ENCODE measurements at regions not wholly inside any gene's neighbourhood (a gene's known extent, or its start where the extent isn't known, plus 50 kb on each side); places are given as distances from the start of the nearest gene placed in this dataset.
"Not testable (repeated sequence)": the region's sequence is repeated elsewhere in the genome, so short reads cannot be mapped to it uniquely, and the experiment has no call there.

DNA sequence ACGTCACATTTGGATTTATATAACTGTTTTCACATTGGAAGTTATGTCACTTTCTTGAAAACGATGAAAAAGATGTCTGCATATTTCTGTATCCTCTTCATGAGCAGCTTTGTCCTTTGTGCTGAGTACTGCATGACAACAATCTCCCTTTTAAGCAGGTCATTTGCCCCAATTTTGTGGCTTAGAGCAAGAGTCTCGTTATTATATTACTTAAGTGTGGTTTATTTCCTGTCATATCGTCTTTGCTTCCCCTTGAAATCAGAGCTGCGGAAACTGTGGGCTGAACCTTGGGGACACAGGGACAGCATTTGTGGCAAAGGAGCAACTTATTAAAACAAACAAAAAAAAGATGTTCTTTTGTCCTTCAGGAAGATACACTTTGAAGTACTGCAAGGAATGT lies 254.0 kb upstream of the DSEL start:
- DNase-seq (ENCODE audit: low read depth in 2 of 2) = no peak

DNA sequence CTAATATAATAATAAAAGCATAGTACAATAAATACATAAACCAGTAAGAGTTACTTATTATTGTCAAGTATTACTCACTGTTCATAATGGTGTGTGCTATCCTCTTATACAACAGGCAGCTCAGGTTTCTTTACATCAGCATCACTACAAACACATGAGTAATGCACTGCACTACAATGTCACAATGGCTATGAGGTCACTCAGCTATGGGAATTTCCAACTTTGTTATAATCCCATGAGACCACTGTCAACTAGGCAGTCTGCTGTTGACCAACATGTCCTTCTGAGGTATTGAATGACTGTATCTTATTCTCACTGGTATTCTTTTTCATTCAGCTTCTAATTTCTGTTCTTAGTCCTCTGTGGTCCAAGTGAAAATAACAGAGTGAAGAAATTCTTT lies 250.4 kb upstream of the DSEL start:
- DNase-seq (ENCODE audit: low read depth in 2 of 2) = no peak

DNA sequence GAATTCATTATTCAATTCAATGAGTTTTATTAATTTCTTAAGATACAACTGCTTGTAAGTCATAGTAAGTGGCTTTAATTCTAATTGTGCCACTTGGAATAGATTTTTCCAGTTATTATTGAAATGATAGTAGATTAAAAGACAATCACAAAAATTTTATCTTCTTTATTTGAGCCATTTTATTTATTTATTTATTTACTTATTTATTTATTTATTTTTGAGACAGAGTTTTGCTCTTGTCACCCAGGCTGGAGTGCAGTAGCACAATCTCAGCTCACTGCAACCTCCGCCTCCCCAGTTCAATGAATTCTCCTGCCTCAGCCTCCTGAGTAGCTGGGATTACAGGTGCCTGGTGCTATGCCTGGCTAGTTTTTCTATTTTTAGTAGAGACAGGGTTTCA lies 235.7 kb upstream of the DSEL start:
- not testable (repeated sequence) for DNase-seq (ENCODE audit: low read depth in 2 of 2)

DNA sequence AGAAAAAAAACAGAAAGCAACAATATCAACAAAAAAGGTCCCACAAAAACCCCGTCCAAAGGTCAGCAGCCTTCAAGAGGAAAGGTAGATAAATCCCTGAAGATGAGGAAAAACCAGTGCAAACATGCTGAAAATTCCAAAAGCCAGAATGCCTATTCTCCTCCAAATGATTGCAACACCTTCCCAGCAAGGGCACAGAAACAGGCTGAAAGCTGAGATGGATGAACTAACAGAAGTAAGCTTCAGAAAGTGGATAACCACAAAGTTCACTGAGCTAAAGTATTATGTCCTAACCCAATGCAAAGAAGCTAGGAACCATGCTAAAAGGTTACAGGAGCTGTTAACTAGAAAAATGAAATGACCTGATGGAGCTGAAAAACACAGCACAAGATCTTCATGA lies 226.4 kb upstream of the DSEL start:
- no peak for DNase-seq (ENCODE audit: low read depth in 2 of 2)

DNA sequence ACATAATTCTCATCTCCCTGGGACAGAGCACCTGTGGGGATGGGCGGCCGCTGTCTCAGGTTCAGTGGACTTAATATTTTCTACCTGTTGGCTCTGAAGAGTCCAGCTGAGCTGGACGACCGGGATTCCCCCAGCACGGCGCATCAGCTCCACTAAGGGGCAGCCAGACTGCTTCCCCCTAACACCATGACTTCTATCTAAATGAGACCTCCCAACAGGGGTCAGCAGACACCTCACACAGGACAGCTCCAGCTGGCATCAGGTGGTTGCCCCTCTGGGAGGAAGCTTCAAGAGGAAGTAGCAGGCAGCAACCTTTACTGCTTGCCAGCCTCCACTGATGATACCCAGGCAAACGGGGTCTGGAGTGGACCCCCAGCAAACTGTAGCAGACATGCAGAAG lies 226.0 kb upstream of the DSEL start:
- DNase-seq (ENCODE audit: low read depth in 2 of 2) = no peak

DNA sequence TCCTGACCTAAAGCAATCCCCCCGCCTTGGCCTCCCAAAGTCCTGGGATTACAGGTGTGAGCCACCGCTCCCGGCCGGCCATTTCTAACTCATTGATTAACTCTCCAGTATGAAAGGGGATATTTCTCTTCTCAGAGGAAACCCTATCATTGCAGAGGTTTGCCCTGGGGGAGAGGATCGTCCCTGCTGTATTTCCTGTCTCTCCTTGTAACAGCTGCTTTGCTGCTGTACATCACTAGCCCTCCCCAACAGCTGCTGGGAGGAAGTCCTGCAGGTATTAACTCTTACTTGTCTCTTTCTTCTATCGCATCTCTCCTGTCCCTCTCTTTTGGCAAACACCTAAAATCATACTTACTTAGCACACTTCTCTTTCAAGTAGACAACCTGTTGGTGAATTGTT lies 219.0 kb upstream of the DSEL start:
- no peak for DNase-seq (ENCODE audit: low read depth in 2 of 2)

DNA sequence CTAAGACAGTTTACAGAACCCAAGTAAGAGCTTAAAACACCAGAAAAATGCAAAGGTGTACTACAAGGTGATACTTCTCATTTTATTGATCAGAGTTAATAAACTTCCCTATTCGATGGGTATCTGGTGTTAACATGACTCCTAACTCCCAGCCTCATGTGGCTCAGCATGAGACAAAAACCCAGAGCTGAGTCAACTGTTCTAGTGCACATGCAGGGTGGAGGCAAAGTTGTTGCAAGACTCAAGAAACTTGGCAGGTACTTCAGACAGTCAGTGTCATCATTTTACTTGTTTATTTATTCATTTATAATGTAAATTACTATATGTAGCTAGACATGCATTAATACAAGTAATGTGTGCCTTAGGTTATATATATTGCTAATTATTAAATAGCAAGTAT lies 216.6 kb upstream of the DSEL start:
- no peak for DNase-seq (ENCODE audit: low read depth in 2 of 2)

DNA sequence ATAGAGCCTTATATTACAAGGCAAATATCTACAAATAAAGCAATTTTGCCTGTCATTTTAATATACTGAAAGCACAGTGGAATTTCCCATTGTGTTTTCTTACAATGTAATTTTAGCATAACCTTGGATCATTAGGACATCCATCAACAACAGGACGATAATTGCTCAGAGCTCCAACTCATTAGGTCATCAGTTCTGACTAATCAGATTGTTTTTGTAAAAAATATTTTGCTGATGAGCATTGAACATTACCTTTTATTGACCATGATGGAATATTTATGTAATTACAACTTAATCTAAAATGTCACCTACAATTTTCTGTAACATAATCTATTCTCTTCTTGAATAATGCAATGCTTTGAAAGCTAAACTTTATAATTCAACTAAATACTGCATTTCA lies 215.3 kb upstream of the DSEL start:
- DNase-seq (ENCODE audit: low read depth in 2 of 2) = no peak

DNA sequence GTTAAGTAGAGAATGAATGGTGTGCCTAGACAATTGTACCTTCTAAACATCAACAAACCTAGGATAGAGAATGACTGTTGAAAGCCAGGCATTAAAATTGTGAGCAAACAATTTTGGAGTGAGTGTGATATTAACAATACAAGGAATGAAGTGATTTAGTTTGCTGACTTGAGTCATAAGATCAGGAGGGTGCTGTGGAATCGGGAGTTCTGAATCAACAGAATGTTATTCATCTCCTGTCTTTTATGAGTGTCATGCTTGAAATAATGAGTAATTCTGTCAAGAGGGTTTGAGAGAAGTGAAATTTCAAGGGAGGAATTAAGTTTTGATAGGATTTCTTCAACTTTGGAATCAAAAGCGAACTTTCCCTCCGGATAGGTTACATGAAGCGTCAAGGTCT lies 214.4 kb upstream of the DSEL start:
- no peak for DNase-seq (ENCODE audit: low read depth in 2 of 2)

DNA sequence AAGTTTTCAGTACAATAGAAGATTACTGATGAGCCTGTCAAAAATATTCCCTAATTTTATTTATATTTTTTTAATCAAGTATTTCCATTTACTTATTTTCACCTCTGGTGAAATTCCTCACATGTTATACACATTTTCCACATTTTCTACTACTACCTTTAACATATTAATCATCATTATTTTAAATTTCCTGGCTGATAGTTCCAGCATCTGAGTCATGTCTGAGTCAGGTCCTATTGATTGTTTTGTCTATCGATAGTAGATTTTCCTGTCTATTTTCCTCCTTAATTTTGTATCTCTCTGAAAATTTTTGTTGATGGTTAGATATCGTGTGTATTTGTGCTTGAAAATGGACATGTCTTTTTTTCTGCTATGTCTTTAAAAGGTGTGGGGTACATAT lies 211.8 kb upstream of the DSEL start:
- DNase-seq (ENCODE audit: low read depth in 2 of 2) = no peak

DNA sequence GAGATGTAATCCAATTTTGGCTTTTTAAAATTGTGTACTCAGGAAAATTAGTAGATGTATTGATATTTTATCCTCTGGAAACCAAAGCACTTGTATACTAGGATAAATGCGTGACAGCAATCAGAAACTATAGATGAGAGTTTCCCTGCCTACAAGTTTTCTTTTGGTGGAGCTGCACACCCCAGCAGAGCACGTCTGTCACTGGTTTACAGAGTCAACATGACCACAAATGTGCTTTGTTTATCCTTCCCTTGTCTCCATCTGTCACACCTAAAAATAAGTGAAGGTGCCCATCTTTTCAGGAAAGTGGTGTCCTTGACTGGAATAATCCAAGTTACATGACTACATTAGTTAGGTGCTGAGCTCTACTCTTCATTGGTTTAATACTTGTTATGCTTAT lies 210.4 kb upstream of the DSEL start:
- no peak for DNase-seq (ENCODE audit: low read depth in 2 of 2)

DNA sequence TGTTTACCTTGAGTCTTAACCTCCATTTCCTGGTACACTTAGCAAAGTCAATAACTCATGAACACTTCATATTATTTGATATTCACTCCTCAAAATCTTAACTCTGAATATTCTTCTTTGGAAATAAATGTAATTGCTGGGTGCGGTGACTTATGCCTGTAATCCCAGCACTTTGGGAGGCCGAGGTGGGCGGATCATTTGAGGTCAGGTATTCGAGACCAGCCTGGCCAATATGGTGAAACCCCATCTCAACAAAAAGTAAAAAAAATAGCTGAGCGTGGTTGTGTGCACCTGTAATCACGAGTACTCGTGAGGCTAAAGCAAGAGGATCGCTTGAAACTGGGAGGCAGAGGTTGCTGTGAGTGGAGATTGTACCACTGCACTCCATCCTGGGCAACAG lies 201.3 kb upstream of the DSEL start:
- no peak for DNase-seq (ENCODE audit: low read depth in 2 of 2)

DNA sequence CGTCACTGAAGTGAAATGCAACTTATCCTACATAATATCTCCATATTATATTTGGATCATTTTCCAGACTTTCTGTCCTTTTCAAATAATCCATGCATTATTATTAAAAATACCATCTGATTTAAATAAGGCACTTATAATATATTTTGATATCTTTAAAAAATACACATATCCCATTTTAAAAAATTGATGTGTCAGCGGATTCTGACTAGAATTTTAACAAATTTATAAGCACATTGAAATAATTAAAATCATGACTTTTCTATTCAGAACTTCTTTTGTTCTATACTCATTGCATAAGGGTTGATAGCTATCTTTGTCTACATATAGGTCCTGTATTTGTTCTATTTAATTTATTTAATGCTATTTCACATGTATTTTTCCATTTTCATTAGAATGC lies 199.0 kb upstream of the DSEL start:
- DNase-seq (ENCODE audit: low read depth in 2 of 2) = no peak

DNA sequence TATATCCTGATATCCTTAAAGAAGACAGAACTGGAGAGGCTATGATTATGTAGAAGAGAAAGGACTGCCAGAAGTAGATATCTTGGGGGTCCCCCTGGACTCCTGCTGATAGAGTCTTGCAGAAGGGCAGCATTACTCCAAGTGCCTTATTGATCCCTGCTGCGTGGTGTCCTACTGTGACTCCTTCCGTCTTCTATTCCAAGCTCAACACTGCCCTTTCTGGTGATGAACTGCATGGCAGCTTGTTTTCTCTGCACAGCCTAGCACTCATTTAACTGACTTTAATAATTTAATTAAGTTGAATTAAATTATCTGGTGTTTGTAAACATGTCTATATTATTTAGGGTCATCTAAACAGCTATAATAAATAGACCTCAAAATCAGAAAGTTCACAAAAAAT lies 194.1 kb upstream of the DSEL start:
- no peak for DNase-seq (ENCODE audit: low read depth in 2 of 2)

DNA sequence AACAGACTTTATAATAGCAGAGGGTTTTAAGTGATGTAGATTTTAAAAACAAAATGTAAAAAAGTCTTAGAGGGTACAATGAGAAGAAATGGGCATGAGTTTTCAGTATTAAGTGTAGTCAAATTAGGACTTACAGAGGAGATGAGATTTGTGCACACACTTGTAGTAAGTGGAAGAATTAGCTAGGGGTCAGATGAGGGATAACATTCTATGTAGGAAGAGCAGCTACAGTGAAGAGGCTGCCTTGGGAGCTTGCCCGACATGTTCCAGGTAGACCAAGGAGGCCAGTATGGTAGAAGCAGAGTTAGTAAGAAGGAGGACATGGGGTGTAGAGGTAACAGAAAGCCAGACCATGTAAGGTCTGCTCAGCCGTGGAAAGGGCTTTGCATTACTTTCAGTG lies 189.2 kb upstream of the DSEL start:
- no peak for DNase-seq (ENCODE audit: low read depth in 2 of 2)

DNA sequence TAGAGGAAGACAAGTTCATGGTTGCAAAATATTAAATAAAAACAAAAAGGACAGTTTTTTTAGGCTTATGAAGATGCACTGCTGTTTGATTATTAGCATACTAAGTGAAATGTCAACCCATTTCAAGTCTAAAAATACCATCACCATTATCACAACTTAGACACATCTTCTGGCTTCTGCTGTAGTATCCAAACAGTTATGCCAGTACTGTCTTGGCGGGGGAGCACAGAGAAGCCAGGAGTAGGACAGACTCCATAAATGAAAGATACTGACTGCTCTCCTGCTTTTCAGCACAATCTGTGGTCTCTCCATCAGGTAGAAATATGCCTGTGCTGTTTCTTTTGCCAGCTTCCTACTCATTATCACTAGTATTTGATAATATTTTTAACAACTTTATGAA lies 179.2 kb upstream of the DSEL start:
- no peak for DNase-seq (ENCODE audit: low read depth in 2 of 2)

DNA sequence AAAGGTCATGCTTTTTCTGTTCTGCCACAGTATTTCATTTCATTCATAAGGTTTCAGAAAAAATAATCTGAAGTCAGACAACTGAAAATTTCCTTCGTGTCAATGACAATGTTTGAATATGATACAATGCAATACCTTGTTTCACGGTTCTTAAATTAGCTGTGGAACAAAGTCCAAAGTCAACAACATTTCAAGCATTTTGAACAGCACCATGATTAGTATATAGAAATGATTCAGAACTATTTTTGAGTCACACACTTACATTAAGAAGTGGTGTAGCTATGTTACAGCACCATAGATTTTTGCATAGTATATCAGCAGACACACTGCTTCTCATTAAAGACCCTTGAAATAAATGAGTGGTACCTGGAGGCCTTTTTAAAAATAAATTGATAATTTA lies 178.3 kb upstream of the DSEL start:
- DNase-seq (ENCODE audit: low read depth in 2 of 2) = no peak

DNA sequence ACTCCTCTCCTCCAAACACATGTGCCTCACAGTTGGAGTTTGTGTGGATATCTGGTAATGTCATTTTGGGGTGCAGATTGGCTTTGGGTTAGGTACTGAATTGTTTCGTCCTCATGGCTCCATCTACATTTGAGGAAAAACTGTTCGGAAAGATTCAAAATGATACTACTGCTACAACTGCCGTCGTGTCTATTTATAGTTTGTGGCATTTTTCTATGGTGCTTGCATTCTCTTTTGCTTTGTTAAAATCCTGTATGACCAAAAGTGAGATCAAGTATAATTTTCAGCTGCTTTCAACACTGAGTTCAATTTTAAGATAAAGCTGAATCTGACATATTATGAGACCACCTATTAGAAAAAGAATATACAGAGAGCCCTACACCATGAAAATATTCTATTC lies 176.3 kb upstream of the DSEL start:
- DNase-seq (ENCODE audit: low read depth in 2 of 2) = no peak

DNA sequence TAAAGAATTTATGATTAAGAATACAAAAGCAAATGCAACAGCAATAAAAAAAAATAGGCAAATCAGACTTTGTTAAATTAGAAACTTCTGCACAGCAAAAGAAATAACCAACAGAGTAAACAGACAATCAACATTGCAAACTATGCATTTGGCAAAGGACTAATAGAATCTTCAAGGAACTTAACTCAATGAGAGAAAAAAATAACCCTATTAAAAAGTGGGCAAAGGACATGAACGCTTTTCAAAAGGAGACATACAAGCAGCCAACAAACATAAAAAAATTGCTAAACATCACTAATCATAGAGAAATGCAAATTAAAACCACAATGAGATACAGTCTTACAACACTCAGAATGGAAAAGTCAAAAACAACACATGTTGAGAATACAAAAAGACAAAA lies 166.0 kb upstream of the DSEL start:
- DNase-seq (ENCODE audit: low read depth in 2 of 2) = no peak

DNA sequence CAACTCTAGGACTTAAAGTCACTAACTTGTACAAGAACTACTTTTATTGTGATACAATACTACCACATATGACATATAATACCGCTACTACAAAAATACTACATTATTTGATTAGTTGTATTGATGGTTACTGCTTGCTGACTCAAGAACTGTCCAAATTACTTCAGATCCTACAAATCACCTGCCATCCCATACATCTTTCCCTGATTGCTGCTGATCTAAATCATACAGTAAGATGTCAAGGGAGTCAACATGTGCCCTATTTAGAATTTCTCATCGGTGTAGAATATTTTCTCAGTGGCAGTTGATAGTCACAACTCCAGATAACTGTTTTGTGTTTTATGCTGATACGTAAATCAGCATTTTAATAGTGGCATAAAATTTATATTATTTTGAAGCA lies 161.0 kb upstream of the DSEL start:
- no peak for DNase-seq (ENCODE audit: low read depth in 2 of 2)

DNA sequence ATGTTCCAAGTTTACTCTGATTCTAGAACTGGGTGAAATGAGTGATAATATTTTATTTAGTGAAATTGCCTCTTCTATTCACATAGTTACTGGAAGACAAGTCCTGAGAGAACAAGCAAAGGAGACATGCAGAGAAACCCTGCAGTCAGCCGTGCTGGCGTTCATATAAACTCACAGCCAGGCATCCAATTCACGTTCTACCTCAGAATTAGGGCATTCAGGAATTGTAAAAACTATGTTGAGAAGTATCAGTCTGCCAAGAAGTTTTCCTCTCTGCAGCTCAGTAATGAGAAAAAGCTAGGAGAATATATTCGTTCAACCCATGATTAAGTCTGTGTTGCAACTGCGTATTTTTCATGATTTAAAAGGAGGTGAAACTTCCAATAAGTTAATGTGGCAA lies 156.2 kb upstream of the DSEL start:
- no peak for DNase-seq (ENCODE audit: low read depth in 2 of 2)

DNA sequence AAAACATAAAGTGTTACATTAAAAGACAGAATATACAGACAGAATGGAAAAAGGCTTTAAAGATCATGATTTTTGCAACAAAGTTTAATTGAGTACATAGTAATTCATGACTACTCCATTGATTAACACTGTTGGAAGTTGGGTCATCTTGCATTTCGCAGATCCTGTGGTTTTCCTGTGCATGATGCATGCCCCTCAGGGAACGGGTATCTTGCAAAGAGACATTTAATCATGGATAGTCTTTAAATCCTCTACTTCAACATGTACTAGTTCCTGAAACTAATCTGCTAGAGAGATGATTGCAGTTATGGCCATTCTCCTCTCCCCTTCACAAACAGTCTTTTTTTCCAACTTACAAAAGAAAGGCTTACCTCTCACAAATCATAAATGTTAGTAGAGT lies 155.6 kb upstream of the DSEL start:
- no peak for DNase-seq (ENCODE audit: low read depth in 2 of 2)

DNA sequence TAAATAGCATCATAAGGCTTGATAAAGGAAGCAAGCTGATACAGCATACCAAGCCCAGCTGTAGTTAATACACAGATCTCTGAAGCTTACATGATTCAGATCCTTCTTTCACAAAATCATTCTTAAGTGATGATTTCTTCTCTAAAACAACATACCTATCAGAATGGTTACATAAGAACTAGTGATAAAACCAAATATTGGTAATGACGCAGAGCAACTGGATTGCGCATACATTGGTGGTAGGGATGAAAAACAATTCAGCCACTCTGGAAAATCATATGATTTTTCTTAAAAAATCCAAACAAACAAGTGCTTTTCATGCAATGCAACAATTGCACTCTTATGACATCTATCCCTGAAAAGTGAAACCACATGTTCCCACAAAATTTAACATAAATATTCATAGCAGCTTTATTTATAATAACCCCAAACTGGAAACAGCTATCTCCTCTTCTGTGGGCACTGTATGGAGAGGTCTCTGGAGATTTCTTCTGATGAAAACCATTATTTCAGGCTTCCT lies 153.6 kb upstream of the DSEL start:
- no peak for DNase-seq (ENCODE audit: low read depth in 2 of 2)

DNA sequence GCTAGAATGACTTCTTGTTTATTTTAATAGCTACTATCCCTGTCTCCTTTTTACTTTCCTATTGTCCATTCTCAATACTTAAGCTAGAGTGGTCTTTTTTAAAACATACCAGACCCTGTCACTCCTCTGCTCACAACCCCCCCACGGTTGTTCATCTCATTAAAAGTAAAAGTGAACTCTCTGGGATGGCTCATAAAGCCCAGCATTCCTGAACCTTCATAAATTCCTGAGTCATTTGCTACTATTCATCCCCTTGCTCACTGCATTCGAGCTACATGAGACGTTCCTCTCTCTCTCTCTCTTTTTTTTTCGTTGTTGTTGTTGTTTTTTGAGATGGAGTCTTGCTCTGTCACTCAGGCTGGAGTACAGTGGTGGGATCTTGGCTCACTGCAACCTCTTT lies 148.7 kb upstream of the DSEL start:
- DNase-seq (ENCODE audit: low read depth in 2 of 2) = no peak

DNA sequence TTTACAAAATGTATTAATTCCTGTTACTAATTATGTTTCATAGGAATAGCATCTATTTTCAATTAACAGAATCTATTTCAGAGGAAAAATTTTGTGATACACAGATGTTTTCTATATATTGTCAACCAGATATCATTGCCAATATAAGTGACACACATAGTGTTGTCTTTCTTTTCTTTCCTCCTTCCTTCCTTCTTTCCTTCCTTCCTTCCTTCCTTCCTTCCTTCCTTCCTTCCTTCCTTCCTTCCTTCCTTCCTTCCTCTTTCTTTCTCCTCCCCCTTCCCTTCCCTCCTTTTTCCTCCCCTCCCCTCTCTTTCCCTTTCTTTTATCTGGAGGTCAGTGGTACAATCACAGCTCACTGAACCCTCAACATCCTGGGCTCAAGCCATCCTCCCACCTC lies 146.5 kb upstream of the DSEL start:
- DNase-seq (ENCODE audit: low read depth in 2 of 2) = no peak

All from stimulated activated CD4-positive, alpha-beta T cell treated with anti-CD3 and anti-CD28 coated beads, Interleukin-4, amount 100 ng/mL, for 48 hours (primary cell).